Endothelial cell of umbilical vein (primary cell): ENCODE measurements at regions not wholly inside any gene's neighbourhood (a gene's known extent, or its start where the extent isn't known, plus 50 kb on each side); places are given as distances from the start of the nearest gene placed in this dataset.

Experiments
- BruUV-seq: library from RNA; stranded (reverse); fragments of 400-500 nt; replicated peaks from 2 replicates; lab custom pipeline; 2021; lab: Mats Ljungman, UMichigan
- CTCF ChIA-PET: fragments of 300-600, 350-600 bp; sonication (Branson Sonifier 250); formaldehyde crosslinking; loops from one replicate; lab custom pipeline; 2021; ENCODE audit warnings: antibody characterized with exemption, inconsistent platforms; lab: Charles Lee
- POLR2A ChIA-PET: fragments of 300-600, 350-600 bp; sonication (Branson Sonifier 250); formaldehyde crosslinking; loops from one replicate; lab custom pipeline; 2021; ENCODE audit warnings: antibody characterized with exemption, inconsistent platforms; lab: Charles Lee
- DNase-seq: peaks from one replicate; pipeline ENCODE4 v3.0.0-alpha.2; 2011; ENCODE audit warnings: low read depth, low spot score
- FAIRE-seq: peaks from 2 replicates; lab custom pipeline; 2011; peaks lifted over from hg19 to GRCh38; lab: Jason Lieb, UNC
- H2AFZ ChIP-seq: 2 replicates; pipeline ENCODE4 v1.6.0; 2012; ENCODE audit warnings: low read depth, low read length, control low read depth, inconsistent platforms
- H3K27ac ChIP-seq: 2 replicates; pipeline ENCODE4 v1.5.1; 2011; ENCODE audit warnings: low read depth, mild to moderate bottlenecking, control low read depth, low read length, moderate library complexity; ENCODE audit not compliant: insufficient read depth
- H3K27me3 ChIP-seq, 2 experiments: 2 replicates each; pipeline versions ENCODE4 v1.6.0 to v1.6.1; 2011; ENCODE audit warnings: low read length in 2 of 2, mixed read lengths in 1 of 2; ENCODE audit not compliant: control insufficient read depth in 2 of 2, insufficient read depth in 2 of 2
- H3K36me3 ChIP-seq, 2 experiments: 2 replicates in 1 of 2; 3 replicates in 1 of 2; pipeline ENCODE4 v1.5.1; 2011; ENCODE audit warnings: low read length in 2 of 2, mild to moderate bottlenecking in 1 of 2, moderate library complexity in 1 of 2; ENCODE audit not compliant: control insufficient read depth in 2 of 2, insufficient read depth in 2 of 2; ENCODE audit errors: extremely low read depth in 1 of 2
- H3K4me1 ChIP-seq: 3 replicates; pipeline ENCODE4 v1.5.1; 2011; ENCODE audit warnings: mild to moderate bottlenecking, low read length; ENCODE audit not compliant: control insufficient read depth, insufficient read depth; ENCODE audit errors: extremely low read depth
- H3K4me2 ChIP-seq: 2 replicates; pipeline ENCODE4 v1.6.1; 2011; ENCODE audit warnings: low read length, control low read depth, mixed read lengths; ENCODE audit not compliant: insufficient read depth
- H3K4me3 ChIP-seq, 3 experiments: fragments of 200-600 bp in 1 of 3; sonication (generic), shearing (Covaris generic) in 1 of 3; replicated peaks in 1 of 3; 2 replicates each; pipeline ENCODE4 v1.5.1; 2011 to 2016; ENCODE audit warnings: control low read depth in 3 of 3, low read length in 3 of 3, mild to moderate bottlenecking in 2 of 3, inconsistent platforms in 1 of 3, low read depth in 1 of 3, moderate library complexity in 1 of 3; ENCODE audit not compliant: insufficient read depth in 1 of 3
- H3K79me2 ChIP-seq: 2 replicates; pipeline ENCODE4 v1.6.0; 2012; ENCODE audit warnings: low read length, inconsistent platforms; ENCODE audit not compliant: control insufficient read depth, insufficient read depth
- H3K9ac ChIP-seq: replicated peaks from 2 replicates; pipeline ENCODE3; 2011; ENCODE audit warnings: low read length, control low read depth; ENCODE audit not compliant: insufficient read depth; ENCODE audit errors: extremely low read depth
- H3K9me1 ChIP-seq: replicated peaks from 3 replicates; pipeline ENCODE4 v1.6.0; 2011; ENCODE audit warnings: mild to moderate bottlenecking, low read length; ENCODE audit not compliant: control insufficient read depth, insufficient read depth; ENCODE audit errors: extremely low read depth
- H3K9me3 ChIP-seq: replicated peaks from 2 replicates; pipeline ENCODE4 v1.5.1; 2012; ENCODE audit warnings: low read length, inconsistent platforms; ENCODE audit not compliant: control insufficient read depth, insufficient read depth
- H4K20me1 ChIP-seq: replicated peaks from 2 replicates; pipeline ENCODE3; 2011; ENCODE audit warnings: mild to moderate bottlenecking, low read length; ENCODE audit not compliant: control insufficient read depth, insufficient read depth; ENCODE audit errors: extremely low read depth
- CTCF ChIP-seq, 2 donors: IDR thresholded peaks; 1 replicate in 1 of 2; 2 replicates in 1 of 2; pipeline ENCODE4 v1.5.1; 2011; ENCODE audit warnings: low read length in 2 of 2, mild to moderate bottlenecking in 2 of 2, moderate library complexity in 2 of 2, control low read depth in 1 of 2, inconsistent platforms in 1 of 2, low read depth in 1 of 2; ENCODE audit not compliant: insufficient read depth in 1 of 2; ENCODE audit errors: extremely low read depth in 1 of 2
- EZH2 ChIP-seq: IDR thresholded peaks from 2 replicates; pipeline ENCODE4 v1.6.1; 2012; ENCODE audit warnings: borderline replicate concordance, low read depth, mild to moderate bottlenecking, moderate library complexity, low read length, inconsistent platforms; ENCODE audit not compliant: severe bottlenecking
- FOS ChIP-seq: IDR thresholded peaks from 2 replicates; pipeline ENCODE4 v1.6.1; 2011; ENCODE audit warnings: mild to moderate bottlenecking, low read length, moderate library complexity, borderline replicate concordance; ENCODE audit not compliant: insufficient read depth
- GATA2 ChIP-seq: IDR thresholded peaks from 2 replicates; pipeline ENCODE4 v1.7.0; 2011; ENCODE audit warnings: low read depth, mild to moderate bottlenecking, moderate library complexity, mixed read lengths, low read length; ENCODE audit not compliant: insufficient read length, insufficient read depth
- JUN ChIP-seq: IDR thresholded peaks from 2 replicates; pipeline ENCODE4 v1.6.1; 2011; ENCODE audit warnings: borderline replicate concordance, low read depth; ENCODE audit not compliant: insufficient read length, insufficient read depth
- MAX ChIP-seq: IDR thresholded peaks from 2 replicates; pipeline ENCODE4 v1.6.1; 2011; ENCODE audit not compliant: insufficient read depth, insufficient read length
- MYC ChIP-seq: IDR thresholded peaks from one replicate; pipeline ENCODE4 v1.6.1; 2011; ENCODE audit warnings: mild to moderate bottlenecking, low read depth, low read length
- POLR2A ChIP-seq: IDR thresholded peaks from 2 replicates; pipeline ENCODE4 v1.6.1; 2012; ENCODE audit warnings: low read depth, mild to moderate bottlenecking, control low read depth, low read length
- POLR2AphosphoS5 ChIP-seq: IDR thresholded peaks from 2 replicates; pipeline ENCODE4 v1.6.1; 2012; ENCODE audit warnings: low read depth, mild to moderate bottlenecking, control low read depth, low read length, moderate library complexity; ENCODE audit not compliant: insufficient read depth
- dilution Hi-C: fragments of 300-500 bp; cut with MboI; formaldehyde crosslinking; loops from one replicate; pipeline ENCODE4 v1.15.0; 2019; ENCODE audit warnings: low sequenced_read_pairs; ENCODE audit not compliant: extremely low pct_ligation_motif_present
- intact Hi-C: fragments of 100-400 bp; cut with micrococcal nuclease; formaldehyde crosslinking; loops from one replicate; pipeline ENCODE4 v1.10.0; 2022

DNA sequence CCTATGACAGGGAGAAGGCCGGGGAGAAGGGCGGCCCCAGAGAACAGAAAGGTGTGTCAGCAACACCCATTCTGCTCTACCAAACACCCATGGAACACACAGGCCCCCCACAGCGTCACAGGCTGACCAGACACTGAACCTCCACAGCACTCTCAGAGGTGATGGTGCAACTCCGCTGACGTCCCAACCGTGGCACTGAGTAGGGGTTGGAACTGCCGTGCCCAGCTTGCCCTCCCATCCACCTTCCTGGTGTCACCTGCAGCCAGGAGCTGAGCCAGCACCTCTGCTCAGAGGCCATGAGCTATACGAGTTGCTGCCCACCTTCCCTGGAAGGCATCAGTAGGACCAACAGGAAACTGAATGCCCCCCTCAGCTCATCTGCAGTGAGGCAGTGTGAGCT, 412.9 kb upstream of the SALL3 start:
- Histone ChIP-seq H3K27me3 (no peaks in the 10 kb centered on the region), H3K9ac (no peak overlapping the region), H3K4me2 (no peak overlapping the region), H3K4me3 (no peak overlapping the region), H3K9me1 (no peaks in the 10 kb centered on the region), H2AFZ (no peak overlapping the region), H4K20me1 (no peaks in the 10 kb centered on the region), H3K27ac (no peak overlapping the region), H3K9me3 (peaks cover 3% of the 10 kb centered on the region), H3K79me2 (no peaks in the 10 kb centered on the region), H3K36me3 (no peaks in the 10 kb centered on the region), H3K4me1 (no peaks in the 10 kb centered on the region)
- no TSS peak for BruUV-seq
- FAIRE-seq (no peak), DNase-seq (no peak)
- dilution Hi-C loops: no loop called here
- ChIA-PET CTCF (no interaction called here), POLR2A (no interaction called here)
- no peak for TF ChIP-seq MYC
- no peak for TF ChIP-seq CTCF (IDR thresholded peaks at IDR 0.05; ENCODE audit: extremely low read depth in 1 of 2, insufficient read depth in 1 of 2, low read depth in 1 of 2, low read length in 2 of 2)
- TF ChIP-seq FOS: no peak
- no peak for TF ChIP-seq EZH2
- TF ChIP-seq GATA2: no peak
- no peak for TF ChIP-seq MAX
- TF ChIP-seq POLR2AphosphoS5: no peak
- TF ChIP-seq JUN: no peak
- TF ChIP-seq POLR2A: no peak
- intact Hi-C loops: no loop called here
